ENCODE measurements at regions not wholly inside any gene's neighbourhood (a gene's known extent, or its start where the extent isn't known, plus 50 kb on each side); places are given as distances from the start of the nearest gene placed in this dataset.

- DNase-seq (ENCODE audit: low read depth) = no peak
Measured at GRCh38 chr6:53744321-53744720, 50.5 kb upstream of the LRRC1 start.

GRCh38 chr6:53741034-53741823 is 53.6 kb upstream of the LRRC1 start:
- no peak for DNase-seq (ENCODE audit: low read depth)

GRCh38 chr6:53737746-53738145 is 57.1 kb upstream of the LRRC1 start:
- no peak for DNase-seq (ENCODE audit: low read depth)

DNA sequence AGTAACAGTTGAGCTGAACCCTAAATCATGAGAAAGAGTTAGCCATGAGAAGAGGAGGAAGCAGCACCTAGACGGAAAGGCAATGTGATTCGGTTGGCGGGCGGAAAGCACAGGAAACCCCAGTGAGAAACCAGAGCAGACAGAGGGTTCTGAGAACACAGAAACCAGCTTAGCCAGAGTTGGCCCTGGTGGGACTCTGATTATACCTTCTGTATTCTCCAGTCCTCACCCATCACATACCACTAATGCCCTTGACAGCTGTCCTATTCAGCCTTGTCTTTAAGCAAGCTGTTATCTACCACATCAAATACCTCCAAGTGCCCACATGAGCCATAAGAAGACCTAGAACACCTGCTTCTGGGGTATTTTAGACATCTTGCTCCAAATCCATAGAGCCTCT is 58.9 kb upstream of the LRRC1 start:
- no peak for DNase-seq (ENCODE audit: low read depth)

GRCh38 chr6:53734473-53735299 is 60.1 kb upstream of the LRRC1 start:
- no peak for DNase-seq (ENCODE audit: low read depth)

GRCh38 chr6:53731866-53732636 is 62.8 kb upstream of the LRRC1 start:
- DNase-seq (ENCODE audit: low read depth) = no peak

DNA sequence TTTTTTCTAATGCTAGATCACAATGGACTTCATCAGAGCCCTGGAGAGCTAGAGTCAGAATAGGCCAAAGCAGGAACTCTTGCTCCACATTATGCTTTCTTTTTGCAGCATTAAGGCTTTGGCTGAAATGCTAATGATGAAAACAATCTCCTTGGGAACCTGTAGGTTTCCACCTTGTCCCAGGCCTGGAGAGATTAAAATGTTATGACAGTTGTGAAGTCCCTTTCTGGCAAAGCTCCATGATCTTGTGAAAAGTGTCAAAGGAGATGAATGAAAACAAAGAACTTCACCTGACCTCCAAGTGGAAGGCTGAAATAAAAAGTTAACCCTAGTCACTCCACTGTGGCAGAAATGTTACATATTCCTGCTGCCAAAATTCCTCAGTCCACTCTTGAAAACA is 64.0 kb upstream of the LRRC1 start:
- DNase-seq (ENCODE audit: low read depth) = no peak

DNA sequence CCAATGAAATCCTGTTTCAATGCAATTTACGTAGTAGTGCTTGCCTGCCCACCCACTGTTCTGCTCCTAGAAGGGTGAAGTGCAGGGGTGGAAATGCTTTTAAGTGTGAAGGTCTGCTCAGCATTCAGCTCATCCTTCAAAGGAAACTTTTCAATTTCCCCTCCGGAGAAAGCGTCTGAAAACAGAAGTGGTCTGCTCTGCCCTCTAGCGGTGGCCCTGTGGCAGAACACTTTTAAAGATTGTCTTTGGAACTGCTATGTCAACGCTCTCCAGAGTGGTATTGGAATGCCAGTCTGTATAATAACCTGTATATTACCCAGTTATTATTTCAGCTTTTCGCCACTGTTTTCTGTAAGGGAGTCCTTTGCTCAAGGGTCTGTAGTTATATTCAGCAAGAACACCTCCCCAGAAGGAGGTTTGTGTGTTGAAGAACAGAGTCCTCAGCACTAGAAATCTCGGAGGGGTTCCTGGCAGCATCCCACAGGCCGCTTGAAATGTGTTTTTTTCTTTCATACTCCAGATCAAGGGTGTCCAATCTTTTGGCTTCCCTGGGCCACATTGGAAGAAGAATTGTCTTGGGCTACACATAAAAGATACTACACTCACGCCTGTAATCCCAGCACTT is 63.1 kb upstream of the KLHL31 start:
- DNase-seq (ENCODE audit: low read depth) = peak; percentile 6

DNA sequence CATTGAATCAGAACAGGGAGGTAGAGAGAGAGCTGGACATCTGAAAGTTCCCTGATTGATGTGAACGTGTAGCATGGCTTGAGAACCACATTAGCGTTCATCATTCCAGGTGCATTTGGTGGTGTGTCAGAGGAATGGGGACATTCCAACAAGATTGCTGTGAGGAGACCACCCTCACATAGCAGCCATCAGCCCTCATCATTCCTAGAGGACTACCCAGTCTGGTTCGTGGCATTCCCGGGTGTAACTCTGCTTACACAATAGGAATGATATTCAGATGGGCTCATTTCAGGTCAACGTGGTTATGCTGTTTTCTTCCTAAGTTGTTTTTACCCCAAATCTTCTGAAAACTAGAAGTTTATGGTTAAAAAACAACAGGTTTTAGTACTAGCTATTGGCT is 62.2 kb upstream of the KLHL31 start:
- no peak for DNase-seq (ENCODE audit: low read depth)

GRCh38 chr6:53725791-53726575 is 60.4 kb upstream of the KLHL31 start:
- DNase-seq (ENCODE audit: low read depth) = peak; percentile 42

- DNase-seq (ENCODE audit: low read depth) = no peak
Measured at GRCh38 chr6:53724501-53724900, 58.9 kb upstream of the KLHL31 start.

- no peak for DNase-seq (ENCODE audit: low read depth)
Measured at GRCh38 chr6:53723331-53723730, 57.8 kb upstream of the KLHL31 start.

DNA sequence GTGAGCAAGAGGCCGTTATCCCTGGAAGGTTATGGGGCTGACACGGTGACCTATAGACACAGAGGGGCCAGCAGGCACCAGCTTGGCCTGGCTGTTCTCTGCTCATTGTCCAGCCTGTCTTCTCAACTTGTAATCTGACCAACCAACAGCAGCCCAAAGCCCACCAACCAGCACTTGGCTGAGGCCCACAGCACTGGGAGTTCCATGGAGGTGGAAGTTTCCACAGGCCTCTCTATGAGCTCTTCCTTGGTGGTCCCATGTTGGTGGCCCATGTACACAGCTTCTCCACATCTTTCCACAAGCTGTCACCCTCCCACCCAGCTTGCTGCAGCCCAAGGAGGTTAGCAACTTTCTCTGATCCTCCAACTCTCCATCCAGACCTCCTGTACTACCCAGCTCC is 56.2 kb upstream of the KLHL31 start:
- no peak for DNase-seq (ENCODE audit: low read depth)

- DNase-seq (ENCODE audit: low read depth) = peak; percentile 64
Measured at GRCh38 chr6:53718597-53719460, 53.3 kb upstream of the KLHL31 start.

DNA sequence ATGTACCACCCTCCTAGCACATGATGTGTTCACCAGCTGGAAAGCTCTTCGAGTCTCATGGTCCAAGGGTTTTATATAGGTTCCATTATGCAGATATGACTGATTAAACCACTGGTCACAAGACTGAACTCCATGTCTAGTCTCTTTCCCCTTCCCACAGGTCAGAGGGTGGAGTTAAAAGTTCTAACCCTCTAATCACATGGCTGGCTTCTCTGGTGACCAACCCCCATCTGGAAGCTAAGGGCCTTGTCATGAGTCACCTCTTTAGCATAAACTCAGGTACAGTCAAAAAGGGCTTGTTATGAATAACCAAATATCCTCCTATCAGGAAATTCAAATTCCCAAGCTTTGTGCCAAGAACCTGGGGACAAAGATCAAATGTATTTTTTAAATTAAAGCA is 52.0 kb upstream of the KLHL31 start:
- DNase-seq (ENCODE audit: low read depth) = no peak

DNA sequence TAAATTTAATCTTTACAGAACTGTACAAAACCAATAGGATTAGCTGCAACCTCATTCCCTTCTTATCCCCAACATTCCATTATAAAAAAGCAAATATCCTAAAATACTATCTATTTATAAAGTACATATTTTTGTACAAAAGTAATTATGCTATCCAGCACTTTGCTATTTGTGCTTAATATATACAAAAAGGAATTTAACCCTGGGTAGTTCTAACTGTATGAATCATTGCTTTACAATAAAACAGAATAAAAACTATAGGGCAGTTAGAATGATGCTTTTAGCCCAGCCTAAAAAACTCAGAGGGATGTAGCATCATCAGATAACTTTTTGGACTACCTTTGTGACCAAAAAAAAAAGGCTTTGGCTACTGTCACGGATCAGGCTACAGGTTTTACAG is 49.9 kb upstream of the KLHL31 start:
- DNase-seq (ENCODE audit: low read depth) = no peak
